ENCODE measurements at regions not wholly inside any gene's neighbourhood (a gene's known extent, or its start where the extent isn't known, plus 50 kb on each side); places are given as distances from the start of the nearest gene placed in this dataset.

GRCh38 chr9:100731038-100731556 lies 153.2 kb downstream of the CAVIN4 start:
- TF ChIP-seq CTCF (IDR thresholded peaks at IDR 0.05) = no peak

DNA sequence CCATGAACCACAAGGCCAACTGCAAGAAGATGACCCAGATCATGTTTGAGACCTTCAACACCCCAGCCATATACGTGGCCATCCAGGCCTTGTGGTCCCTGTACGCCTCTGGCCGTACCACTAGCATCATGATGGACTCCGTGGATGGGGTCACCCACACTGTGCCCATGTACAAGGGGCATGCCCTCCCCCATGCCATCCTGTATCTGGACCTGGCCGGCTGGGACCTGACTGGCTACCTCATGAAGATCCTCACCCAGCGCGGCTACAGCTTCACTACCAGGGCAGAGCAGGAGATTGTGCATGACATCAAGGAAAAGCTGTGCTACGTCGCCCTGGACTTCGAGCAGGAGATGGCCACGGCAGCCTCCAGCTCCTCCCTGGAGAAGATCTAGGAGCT lies 153.7 kb downstream of the CAVIN4 start:
- TF ChIP-seq CTCF (IDR thresholded peaks at IDR 0.05) = no peak

GRCh38 chr9:100739208-100739607 lies 161.3 kb downstream of the CAVIN4 start:
- TF ChIP-seq CTCF (IDR thresholded peaks at IDR 0.05) = no peak

GRCh38 chr9:100739666-100740065 lies 161.8 kb downstream of the CAVIN4 start:
- TF ChIP-seq CTCF (IDR thresholded peaks at IDR 0.05) = no peak

- TF ChIP-seq CTCF (IDR thresholded peaks at IDR 0.05) = no peak
Observed at GRCh38 chr9:100756217-100756616, 178.3 kb downstream of the CAVIN4 start.

DNA sequence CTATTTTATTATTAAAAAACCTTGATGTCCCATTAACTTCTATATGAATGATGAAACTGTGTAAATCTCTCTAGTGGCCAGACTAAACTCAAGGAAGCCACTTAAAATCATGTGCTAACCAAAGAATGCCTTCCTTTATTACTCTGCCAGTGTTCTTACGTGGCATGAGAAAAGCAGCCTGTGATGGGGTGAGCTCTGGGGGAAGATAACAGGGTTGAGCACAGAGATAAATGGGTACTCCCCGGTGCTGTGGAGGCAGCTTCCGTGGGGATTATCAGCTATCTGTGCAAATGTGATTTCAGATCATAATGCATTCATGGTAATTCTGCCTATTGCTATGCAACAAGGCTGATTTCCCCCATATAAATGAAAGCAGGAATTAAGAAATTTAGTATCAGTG lies 181.3 kb downstream of the CAVIN4 start:
- TF ChIP-seq CTCF (IDR thresholded peaks at IDR 0.05) = no peak

- TF ChIP-seq CTCF (IDR thresholded peaks at IDR 0.05) = no peak
Observed at GRCh38 chr9:100761276-100761802, 183.5 kb downstream of the CAVIN4 start.

DNA sequence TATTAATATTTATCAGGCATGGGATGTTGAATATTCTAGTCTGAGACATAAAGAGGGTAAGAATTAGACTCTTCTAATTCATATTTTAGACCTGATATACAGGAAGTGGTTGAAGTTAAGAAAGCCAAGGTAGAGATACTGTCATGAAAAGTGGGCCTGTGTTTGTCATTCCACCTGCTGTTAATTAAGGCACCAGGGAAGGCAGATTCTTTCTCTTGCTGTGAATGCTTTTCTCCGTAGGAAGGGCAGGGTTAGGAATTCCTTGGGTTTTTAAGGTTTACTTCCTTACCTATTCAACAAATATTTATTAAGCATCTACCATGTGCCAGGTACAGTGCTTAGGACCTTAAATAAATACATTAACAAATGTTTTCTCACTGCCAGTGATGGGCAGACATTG lies 196.4 kb downstream of the CAVIN4 start:
- TF ChIP-seq CTCF (IDR thresholded peaks at IDR 0.05) = no peak
